BJ (cell line): ENCODE measurements at regions not wholly inside any gene's neighbourhood (a gene's known extent, or its start where the extent isn't known, plus 50 kb on each side); places are given as distances from the start of the nearest gene placed in this dataset.

Experiments used
- CTCF ChIA-PET: fragments of 350-600 bp; formaldehyde crosslinking; extraction: SDS; loops from one replicate; lab custom pipeline; 2021; ENCODE audit warnings: antibody characterized with exemption, inconsistent platforms; lab: Yijun Ruan, JAX
- POLR2A ChIA-PET: fragments of 300-600 bp; sonication (Branson Sonifier 250); formaldehyde crosslinking; extraction: SDS; loops from one replicate; lab custom pipeline; 2021; ENCODE audit warnings: antibody characterized with exemption; lab: Charles Lee
- DNase-seq: peaks from one replicate; pipeline ENCODE4 v3.0.0-alpha.2; 2011; ENCODE audit warnings: low read depth
- H3K27me3 ChIP-seq: 2 replicates; pipeline ENCODE4 v1.6.0; 2011; ENCODE audit warnings: low read length; ENCODE audit not compliant: control insufficient read depth, insufficient read depth
- H3K36me3 ChIP-seq: 2 replicates; pipeline ENCODE4 v1.5.1; 2011; ENCODE audit warnings: low read length; ENCODE audit not compliant: control insufficient read depth, insufficient read depth
- H3K4me3 ChIP-seq: 2 replicates; pipeline ENCODE4 v1.5.1; 2011; ENCODE audit warnings: low read depth, mild to moderate bottlenecking, control low read depth, low read length
- TF ChIP-seq, protein P1 (sequence below): IDR thresholded peaks from 2 replicates; pipeline ENCODE4 v1.5.1; 2011; ENCODE audit warnings: low read depth, mild to moderate bottlenecking, control low read depth, inconsistent platforms, low read length, moderate library complexity; ENCODE audit not compliant: insufficient read depth

DNA sequence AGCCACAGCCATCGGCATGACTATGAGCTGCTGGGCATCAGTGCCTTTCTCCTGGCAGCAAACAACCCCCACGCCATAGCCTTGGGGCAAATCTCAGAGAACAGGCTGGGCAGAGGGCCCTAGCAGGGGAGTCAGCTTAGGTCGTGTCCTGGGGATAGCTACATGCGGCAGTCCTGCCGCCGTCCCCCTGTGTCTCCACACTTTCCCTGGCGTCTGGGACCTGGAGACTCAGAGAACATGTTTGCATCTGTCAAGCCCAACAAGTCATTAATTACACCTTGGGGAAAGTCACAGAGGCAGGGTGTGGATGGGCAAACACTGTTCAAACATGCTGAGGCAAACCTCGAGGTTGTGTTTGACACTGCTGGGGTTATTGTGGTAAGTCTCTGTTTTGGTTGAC, 123.6 kb downstream of the C5orf15 start:
- H3K4me3 ChIP-seq, result no peak overlapping the region
- CTCF ChIA-PET, result interaction anchor here (1.5 kb wide), 1 partner anchor 24 kb away, joined by 4 read pairs; no protein-coding TSS in a partner anchor
- no peaks in the 10 kb centered on the region for H3K36me3 ChIP-seq
- TF ChIP-seq, protein P1, sequence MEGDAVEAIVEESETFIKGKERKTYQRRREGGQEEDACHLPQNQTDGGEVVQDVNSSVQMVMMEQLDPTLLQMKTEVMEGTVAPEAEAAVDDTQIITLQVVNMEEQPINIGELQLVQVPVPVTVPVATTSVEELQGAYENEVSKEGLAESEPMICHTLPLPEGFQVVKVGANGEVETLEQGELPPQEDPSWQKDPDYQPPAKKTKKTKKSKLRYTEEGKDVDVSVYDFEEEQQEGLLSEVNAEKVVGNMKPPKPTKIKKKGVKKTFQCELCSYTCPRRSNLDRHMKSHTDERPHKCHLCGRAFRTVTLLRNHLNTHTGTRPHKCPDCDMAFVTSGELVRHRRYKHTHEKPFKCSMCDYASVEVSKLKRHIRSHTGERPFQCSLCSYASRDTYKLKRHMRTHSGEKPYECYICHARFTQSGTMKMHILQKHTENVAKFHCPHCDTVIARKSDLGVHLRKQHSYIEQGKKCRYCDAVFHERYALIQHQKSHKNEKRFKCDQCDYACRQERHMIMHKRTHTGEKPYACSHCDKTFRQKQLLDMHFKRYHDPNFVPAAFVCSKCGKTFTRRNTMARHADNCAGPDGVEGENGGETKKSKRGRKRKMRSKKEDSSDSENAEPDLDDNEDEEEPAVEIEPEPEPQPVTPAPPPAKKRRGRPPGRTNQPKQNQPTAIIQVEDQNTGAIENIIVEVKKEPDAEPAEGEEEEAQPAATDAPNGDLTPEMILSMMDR, result no peak
- POLR2A ChIA-PET, result no interaction called here
- DNase-seq, result no peak
- peaks cover 3% of the 10 kb centered on the region for H3K27me3 ChIP-seq

DNA sequence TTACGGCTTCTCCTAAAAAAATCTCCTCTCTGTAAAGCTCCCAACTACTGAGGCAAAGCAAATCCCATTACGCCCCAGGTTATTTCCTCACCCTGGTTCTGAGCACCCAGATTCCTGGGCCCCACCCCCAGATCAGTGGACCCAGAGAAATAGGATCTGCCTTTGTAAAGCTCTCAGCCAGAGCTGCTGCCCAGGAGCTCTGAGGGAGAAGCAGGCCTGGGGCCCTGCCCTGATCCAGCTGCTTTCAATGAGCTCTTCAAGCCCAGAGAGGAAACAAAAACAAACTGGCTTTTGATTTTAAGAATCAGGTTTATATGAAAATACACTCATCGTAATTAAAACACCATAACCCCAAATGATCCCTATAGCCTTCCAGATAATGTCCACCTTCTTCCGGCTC, 124.5 kb downstream of the C5orf15 start:
- Histone ChIP-seq H3K4me3 (no peak overlapping the region), H3K36me3 (no peaks in the 10 kb centered on the region), H3K27me3 (peaks cover 4% of the 10 kb centered on the region)
- no peak for DNase-seq
- POLR2A ChIA-PET, result no interaction called here
- CTCF ChIA-PET, result interaction anchor here (0.7 kb wide), 1 partner anchor 413 kb away, joined by 3 read pairs; no protein-coding TSS in a partner anchor
- TF ChIP-seq, protein P1, result no peak

DNA sequence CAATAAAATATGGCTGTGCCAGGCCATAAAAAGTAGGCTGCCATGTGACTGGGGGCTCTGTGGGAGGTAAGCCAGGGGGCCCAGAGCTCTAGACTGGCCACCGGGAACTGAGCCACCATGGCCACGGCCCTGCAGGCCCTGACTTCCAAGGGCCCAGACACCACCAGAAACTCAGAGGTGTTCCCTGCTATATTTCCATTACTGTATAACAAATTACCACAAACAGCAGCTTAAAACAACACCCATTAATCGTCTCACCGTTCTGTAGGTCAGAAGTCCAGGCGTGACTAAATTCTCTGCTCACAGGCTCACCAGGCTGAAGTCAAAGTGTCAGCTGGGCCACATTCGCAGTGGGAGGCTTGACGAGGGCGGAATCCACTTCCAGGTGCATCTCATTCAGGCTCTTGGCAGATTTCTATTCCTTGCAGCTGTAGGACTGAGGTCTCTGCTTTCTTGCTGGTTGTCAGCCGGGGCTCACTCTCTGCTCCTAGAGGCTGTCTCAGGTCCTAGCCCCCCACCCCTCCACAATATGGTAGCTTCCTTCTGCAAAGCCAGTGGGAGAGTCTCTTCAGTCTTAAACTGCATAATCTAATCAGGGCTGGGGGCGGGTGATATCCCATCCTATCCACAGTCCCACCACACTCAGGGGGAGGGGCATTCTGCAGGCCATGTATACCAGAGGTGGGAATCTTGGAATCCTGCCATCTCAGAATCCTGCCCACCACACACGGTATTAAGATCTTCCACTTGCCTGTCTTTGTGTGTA, 125.4 kb downstream of the C5orf15 start:
- Histone ChIP-seq H3K4me3 (no peak overlapping the region), H3K27me3 (peaks cover 4% of the 10 kb centered on the region), H3K36me3 (no peaks in the 10 kb centered on the region)
- ChIA-PET POLR2A (no interaction called here), CTCF (interaction anchor here (1.0 kb wide), 1 partner anchor 27 kb away, joined by 4 read pairs; no protein-coding TSS in a partner anchor)
- TF ChIP-seq, protein P1, result no peak
- no peak for DNase-seq

DNA sequence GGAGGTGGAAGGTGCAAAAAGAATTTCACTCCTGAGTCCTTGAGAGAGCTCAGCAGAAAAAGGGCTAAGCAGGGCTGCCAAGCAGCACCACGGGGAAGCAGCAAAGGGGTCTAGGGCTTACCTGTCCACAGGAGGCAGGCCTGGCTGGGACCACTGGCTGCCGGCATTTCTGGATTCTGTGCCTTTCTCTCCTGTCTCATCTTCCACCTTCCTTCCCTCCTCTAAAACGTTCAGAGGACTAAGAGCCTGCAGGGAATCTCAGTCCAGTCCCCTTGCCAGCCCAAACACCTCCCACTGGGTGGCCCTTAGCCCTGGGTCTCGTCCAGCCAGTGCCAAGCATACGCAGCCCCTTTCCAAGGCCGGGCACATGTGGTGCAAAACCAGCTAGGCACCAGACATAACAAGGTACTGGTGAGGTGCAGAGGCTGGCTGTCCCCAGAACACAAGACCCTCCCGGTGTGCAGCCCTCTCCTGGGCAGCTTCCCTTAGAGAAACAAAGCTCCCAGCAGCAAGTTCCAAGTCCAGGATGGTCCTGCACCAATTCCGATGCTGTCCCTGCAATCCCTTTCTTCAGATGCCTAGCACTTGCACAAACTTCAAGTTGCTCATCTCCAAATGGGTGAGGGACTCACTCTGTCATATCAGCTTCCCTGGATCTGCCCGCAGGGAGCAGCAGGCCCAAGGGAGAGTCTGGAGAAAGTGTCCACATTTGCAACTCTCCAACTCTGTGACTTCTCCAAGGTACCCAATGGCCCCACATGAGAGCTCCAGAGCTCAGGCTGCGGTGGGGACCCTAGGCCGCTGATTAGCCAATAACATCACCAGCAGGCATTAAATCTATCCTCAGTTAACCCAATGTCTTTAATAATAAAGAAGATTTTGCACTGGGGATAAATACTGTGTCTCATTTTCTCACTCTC, 126.3 kb downstream of the C5orf15 start:
- POLR2A ChIA-PET, result no interaction called here
- Histone ChIP-seq H3K4me3 (no peak overlapping the region), H3K36me3 (no peaks in the 10 kb centered on the region), H3K27me3 (peaks cover 4% of the 10 kb centered on the region)
- TF ChIP-seq, protein P1, result no peak
- CTCF ChIA-PET, result interaction anchor here (1.0 kb wide), 1 partner anchor 28 kb away, joined by 4 read pairs; no protein-coding TSS in a partner anchor
- DNase-seq, result no peak

DNA sequence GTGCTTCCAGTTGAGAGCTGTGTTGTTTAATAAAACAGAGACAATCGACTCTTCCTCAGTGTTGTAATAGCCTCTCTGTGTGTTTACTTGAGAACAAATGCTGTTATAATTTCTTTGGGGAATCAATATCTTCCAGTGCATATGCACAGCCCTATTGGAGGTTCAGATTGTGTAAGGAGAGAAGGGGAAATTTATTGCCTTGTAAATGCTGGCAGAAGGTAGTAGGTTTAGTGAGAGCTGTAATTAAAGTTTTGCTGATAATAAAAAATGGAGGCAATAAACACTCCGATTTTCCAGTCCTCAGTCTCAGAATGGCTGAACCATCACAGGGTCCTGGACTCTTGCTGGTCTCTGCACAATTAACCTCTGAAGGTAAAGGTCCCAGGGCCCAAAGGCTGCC, 128.3 kb downstream of the C5orf15 start:
- Histone ChIP-seq H3K36me3 (no peaks in the 10 kb centered on the region), H3K4me3 (no peak overlapping the region), H3K27me3 (peaks cover 4% of the 10 kb centered on the region)
- ChIA-PET CTCF (no interaction called here), POLR2A (no interaction called here)
- no peak for DNase-seq
- TF ChIP-seq, protein P1, result no peak
